ENCODE measurements at regions not wholly inside any gene's neighbourhood (a gene's known extent, or its start where the extent isn't known, plus 50 kb on each side); places are given as distances from the start of the nearest gene placed in this dataset.

GRCh38 chr3:104429727-104430126, 937.0 kb upstream of the ALCAM start:
- ChIA-PET CTCF (no interaction called here), POLR2A (no interaction called here)
- intact Hi-C loops (cut with micrococcal nuclease), result no loop called here
- TF ChIP-seq CTCF (IDR thresholded peaks at IDR 0.05; ENCODE audit: unreplicated experiment), result no peak
- Mint-ChIP-seq H3K27ac (ENCODE audit: low read depth, unreplicated experiment) (no peak overlapping the region), H3K9me3 (ENCODE audit: unreplicated experiment) (no peaks in the 10 kb centered on the region), H3K36me3 (ENCODE audit: insufficient read depth, unreplicated experiment) (no peaks in the 10 kb centered on the region), H3K4me1 (ENCODE audit: insufficient read depth, unreplicated experiment) (no peaks in the 10 kb centered on the region), H3K27me3 (ENCODE audit: insufficient read depth, unreplicated experiment) (no peaks in the 10 kb centered on the region), H3K4me3 (ENCODE audit: unreplicated experiment) (no peak overlapping the region)
- DNase-seq (ENCODE audit: unreplicated experiment), result no peak
- BruUV-seq (replicated peaks), result no TSS peak

- ChIA-PET CTCF (interaction anchor here (1.0 kb wide), 1 partner anchor 163 kb away, joined by 3 read pairs; no protein-coding TSS in a partner anchor), POLR2A (interaction anchor here (1.1 kb wide), 1 partner anchor 9 kb away, joined by 3 read pairs; no protein-coding TSS in a partner anchor)
- intact Hi-C loops (cut with micrococcal nuclease), result no loop called here
- Mint-ChIP-seq H3K27ac (ENCODE audit: low read depth, unreplicated experiment) (no peak overlapping the region), H3K9me3 (ENCODE audit: unreplicated experiment) (no peaks in the 10 kb centered on the region), H3K27me3 (ENCODE audit: insufficient read depth, unreplicated experiment) (no peaks in the 10 kb centered on the region), H3K4me1 (ENCODE audit: insufficient read depth, unreplicated experiment) (peaks cover 39% of the 10 kb centered on the region), H3K36me3 (ENCODE audit: insufficient read depth, unreplicated experiment) (no peaks in the 10 kb centered on the region), H3K4me3 (ENCODE audit: unreplicated experiment) (no peak overlapping the region)
- no peak for DNase-seq (ENCODE audit: unreplicated experiment)
- no TSS peak for BruUV-seq (replicated peaks)
- no peak for TF ChIP-seq CTCF (IDR thresholded peaks at IDR 0.05; ENCODE audit: unreplicated experiment)
Observed at GRCh38 chr3:104436506-104436905, 930.2 kb upstream of the ALCAM start.

- intact Hi-C loops (cut with micrococcal nuclease), result no loop called here
- no peaks in the 10 kb centered on the region for H3K36me3 Mint-ChIP-seq (ENCODE audit: insufficient read depth, unreplicated experiment)
Observed at GRCh38 chr3:104437131-104437750, 929.5 kb upstream of the ALCAM start.

GRCh38 chr3:104437891-104438290, 928.8 kb upstream of the ALCAM start:
- peak; percentile 74 for DNase-seq (ENCODE audit: unreplicated experiment)
- no peaks in the 10 kb centered on the region for H3K27me3 Mint-ChIP-seq (ENCODE audit: insufficient read depth, unreplicated experiment)
- no peaks in the 10 kb centered on the region for H3K36me3 Mint-ChIP-seq (ENCODE audit: insufficient read depth, unreplicated experiment)
- ChIA-PET POLR2A (interaction anchor here (0.5 to 0.6 kb wide), 2 partner anchors 55 to 306 kb away, joined by 3 read pairs; no protein-coding TSS in a partner anchor), CTCF (no interaction called here)
- H3K4me1 Mint-ChIP-seq (ENCODE audit: insufficient read depth, unreplicated experiment), result peaks cover 39% of the 10 kb centered on the region
- BruUV-seq (replicated peaks), result no TSS peak
- no peaks in the 10 kb centered on the region for H3K9me3 Mint-ChIP-seq (ENCODE audit: unreplicated experiment)
- no peak overlapping the region for H3K4me3 Mint-ChIP-seq (ENCODE audit: unreplicated experiment)
- intact Hi-C loops (cut with micrococcal nuclease), result no loop called here
- TF ChIP-seq CTCF (IDR thresholded peaks at IDR 0.05; ENCODE audit: unreplicated experiment), result no peak
- H3K27ac Mint-ChIP-seq (ENCODE audit: low read depth, unreplicated experiment), result no peak overlapping the region

More at GRCh38 chr3:104437131-104437750, 929.5 kb upstream of the ALCAM start:
- CTCF ChIA-PET, result interaction anchor here (0.6 kb wide), 1 partner anchor 188 kb away, joined by 3 read pairs; no protein-coding TSS in a partner anchor
- H3K4me1 Mint-ChIP-seq (ENCODE audit: insufficient read depth, unreplicated experiment), result peaks cover 39% of the 10 kb centered on the region
- POLR2A ChIA-PET, result interaction anchor here (1.1 kb wide), 1 partner anchor 9 kb away, joined by 3 read pairs; no protein-coding TSS in a partner anchor
- DNase-seq (ENCODE audit: unreplicated experiment), result peak; percentile 54
- no peaks in the 10 kb centered on the region for H3K27me3 Mint-ChIP-seq (ENCODE audit: insufficient read depth, unreplicated experiment)
- H3K9me3 Mint-ChIP-seq (ENCODE audit: unreplicated experiment), result no peaks in the 10 kb centered on the region
- no TSS peak for BruUV-seq (replicated peaks)
- TF ChIP-seq CTCF (IDR thresholded peaks at IDR 0.05; ENCODE audit: unreplicated experiment), result no peak
- no peak overlapping the region for H3K4me3 Mint-ChIP-seq (ENCODE audit: unreplicated experiment)
- H3K27ac Mint-ChIP-seq (ENCODE audit: low read depth, unreplicated experiment), result no peak overlapping the region
